OCI-LY3 (cell line): ENCODE measurements at regions not wholly inside any gene's neighbourhood (a gene's known extent, or its start where the extent isn't known, plus 50 kb on each side); places are given as distances from the start of the nearest gene placed in this dataset.

Source experiments
- H2AFZ ChIP-seq: fragments of 200-600, 300-600 bp; shearing (Covaris generic); 2 replicates; pipeline ENCODE4 v1.6.0; 2014; ENCODE audit warnings: antibody characterized with exemption, low read depth, low read length
- H3K27ac ChIP-seq: fragments of 200-600, 300-600 bp; sonication (generic); 2 replicates; pipeline ENCODE4 v1.5.1; 2014; ENCODE audit warnings: mild to moderate bottlenecking, low read length, moderate library complexity, mixed read lengths
- H3K27me3 ChIP-seq: fragments of 200-600, 300-600 bp; sonication (generic); 2 replicates; pipeline ENCODE4 v1.6.1; 2014; ENCODE audit warnings: low read depth, low read length, mixed read lengths
- H3K36me3 ChIP-seq: fragments of 200-600, 300-600 bp; sonication (generic); replicated peaks from 2 replicates; pipeline ENCODE3; 2014; ENCODE audit warnings: low read depth, low read length, mixed read lengths
- H3K4me1 ChIP-seq: fragments of 300-600, 200-600 bp; sonication (generic); 2 replicates; pipeline ENCODE4 v1.6.1; 2014; ENCODE audit warnings: low read length, mixed read lengths
- H3K4me2 ChIP-seq: fragments of 200-600, 300-600 bp; sonication (generic); 2 replicates; pipeline ENCODE4 v1.6.1; 2014; ENCODE audit warnings: low read length, mixed read lengths
- H3K4me3 ChIP-seq: fragments of 300-600, 200-600 bp; sonication (generic); 2 replicates; pipeline ENCODE4 v1.5.1; 2014; ENCODE audit warnings: antibody characterized with exemption, mild to moderate bottlenecking, low read length, moderate library complexity
- H3K79me2 ChIP-seq: fragments of 300-600, 200-600 bp; shearing (Covaris generic); 2 replicates; pipeline ENCODE4 v1.6.1; 2014; ENCODE audit warnings: mild to moderate bottlenecking, low read length, mixed read lengths
- H3K9ac ChIP-seq: fragments of 300-600, 200-600 bp; shearing (Covaris generic); 2 replicates; pipeline ENCODE4 v1.6.0; 2014; ENCODE audit warnings: mild to moderate bottlenecking, low read length, moderate library complexity
- H3K9me3 ChIP-seq: fragments of 200-600, 300-600 bp; shearing (Covaris generic); 2 replicates; pipeline ENCODE4 v1.6.1; 2014; ENCODE audit warnings: low read length, mixed read lengths; ENCODE audit not compliant: insufficient read depth
- H4K20me1 ChIP-seq: fragments of 200-600, 300-600 bp; sonication (generic); 2 replicates; pipeline ENCODE4 v1.6.1; 2016; ENCODE audit warnings: low read length, mixed read lengths; ENCODE audit not compliant: insufficient read depth
- EZH2phosphoT487 ChIP-seq: fragments of 200-600 bp; shearing (Covaris generic); IDR thresholded peaks from 2 replicates; pipeline ENCODE4 v1.6.1; 2018; ENCODE audit warnings: antibody characterized with exemption, mixed run types, low read depth
- TF ChIP-seq, protein P1 (sequence below): fragments of 200-600, 300-600 bp; sonication (generic); IDR thresholded peaks from 2 replicates; pipeline ENCODE4 v1.5.1; 2014; ENCODE audit warnings: antibody characterized with exemption, low read length, low read depth

DNA sequence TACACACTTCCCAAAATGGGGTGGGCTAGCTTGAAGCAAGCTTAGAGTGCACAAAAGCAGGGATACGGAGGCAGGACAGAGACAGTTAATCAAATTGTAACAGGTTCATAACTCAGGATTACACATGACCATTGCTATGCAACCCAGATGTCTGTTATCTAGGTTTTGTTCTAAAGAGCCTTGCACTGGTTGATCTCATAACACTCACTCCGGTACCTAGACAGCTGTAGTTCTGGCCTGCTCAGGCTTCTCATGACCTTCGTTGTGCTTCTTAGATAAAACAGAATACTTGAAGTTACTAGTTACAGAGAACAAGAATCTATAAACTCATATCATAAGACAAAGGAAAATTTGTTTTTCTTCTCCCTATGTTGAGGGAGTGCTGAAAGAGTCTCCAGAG, 983.4 kb downstream of the TMEM121 start:
- Histone ChIP-seq H3K9ac (no peak overlapping the region), H3K36me3 (no peaks in the 10 kb centered on the region), H3K79me2 (no peaks in the 10 kb centered on the region), H3K4me3 (no peak overlapping the region), H3K4me1 (no peaks in the 10 kb centered on the region), H2AFZ (no peak overlapping the region), H3K9me3 (no peaks in the 10 kb centered on the region), H3K27ac (no peak overlapping the region), H3K4me2 (no peak overlapping the region), H3K27me3 (peaks cover 84% of the 10 kb centered on the region), H4K20me1 (no peaks in the 10 kb centered on the region)
- TF ChIP-seq, protein P1, sequence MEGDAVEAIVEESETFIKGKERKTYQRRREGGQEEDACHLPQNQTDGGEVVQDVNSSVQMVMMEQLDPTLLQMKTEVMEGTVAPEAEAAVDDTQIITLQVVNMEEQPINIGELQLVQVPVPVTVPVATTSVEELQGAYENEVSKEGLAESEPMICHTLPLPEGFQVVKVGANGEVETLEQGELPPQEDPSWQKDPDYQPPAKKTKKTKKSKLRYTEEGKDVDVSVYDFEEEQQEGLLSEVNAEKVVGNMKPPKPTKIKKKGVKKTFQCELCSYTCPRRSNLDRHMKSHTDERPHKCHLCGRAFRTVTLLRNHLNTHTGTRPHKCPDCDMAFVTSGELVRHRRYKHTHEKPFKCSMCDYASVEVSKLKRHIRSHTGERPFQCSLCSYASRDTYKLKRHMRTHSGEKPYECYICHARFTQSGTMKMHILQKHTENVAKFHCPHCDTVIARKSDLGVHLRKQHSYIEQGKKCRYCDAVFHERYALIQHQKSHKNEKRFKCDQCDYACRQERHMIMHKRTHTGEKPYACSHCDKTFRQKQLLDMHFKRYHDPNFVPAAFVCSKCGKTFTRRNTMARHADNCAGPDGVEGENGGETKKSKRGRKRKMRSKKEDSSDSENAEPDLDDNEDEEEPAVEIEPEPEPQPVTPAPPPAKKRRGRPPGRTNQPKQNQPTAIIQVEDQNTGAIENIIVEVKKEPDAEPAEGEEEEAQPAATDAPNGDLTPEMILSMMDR = no peak
- TF ChIP-seq EZH2phosphoT487 = no peak

DNA sequence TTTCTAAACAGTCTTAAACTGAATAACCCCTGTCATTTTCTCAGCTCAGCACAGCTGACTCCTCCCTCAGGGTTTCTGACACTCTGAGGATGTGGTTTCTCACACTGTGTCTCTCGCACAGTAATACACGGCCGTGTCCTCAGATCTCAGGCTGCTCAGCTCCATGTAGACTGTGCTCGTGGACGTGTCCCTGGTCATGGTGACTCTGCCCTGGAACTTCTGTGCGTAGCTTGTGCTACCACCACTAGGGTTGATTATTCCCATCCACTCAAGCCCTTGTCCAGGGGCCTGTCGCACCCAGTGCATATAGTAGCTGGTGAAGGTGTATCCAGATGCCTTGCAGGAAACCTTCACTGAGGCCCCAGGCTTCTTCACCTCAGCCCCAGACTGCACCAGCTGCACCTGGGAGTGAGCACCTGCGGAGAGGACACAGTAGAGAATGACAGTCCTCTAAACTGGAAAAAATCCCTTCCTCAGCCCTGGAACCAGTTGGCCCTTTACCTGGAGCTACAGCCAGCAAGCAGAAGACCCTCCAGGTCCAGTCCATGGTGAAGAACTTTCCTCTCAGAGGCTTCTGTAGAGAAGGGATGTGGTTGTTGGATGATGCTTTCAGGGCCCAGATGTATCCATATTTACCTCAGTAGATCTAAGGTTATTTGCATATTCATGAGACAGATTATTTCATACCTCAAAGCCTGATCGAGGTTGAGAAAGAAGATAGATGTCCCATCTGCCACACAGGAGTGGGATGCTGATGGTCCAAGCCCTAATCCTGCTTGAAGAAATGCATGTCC, 984.8 kb downstream of the TMEM121 start:
- Histone ChIP-seq H3K79me2 (no peaks in the 10 kb centered on the region), H3K9me3 (no peaks in the 10 kb centered on the region), H2AFZ (no peak overlapping the region), H3K4me3 (no peak overlapping the region), H4K20me1 (no peaks in the 10 kb centered on the region), H3K36me3 (no peaks in the 10 kb centered on the region), H3K9ac (no peak overlapping the region), H3K4me1 (no peaks in the 10 kb centered on the region), H3K27me3 (peaks cover 81% of the 10 kb centered on the region), H3K4me2 (no peak overlapping the region), H3K27ac (no peak overlapping the region)
- no peak for TF ChIP-seq EZH2phosphoT487
- TF ChIP-seq, protein P1 = no peak

DNA sequence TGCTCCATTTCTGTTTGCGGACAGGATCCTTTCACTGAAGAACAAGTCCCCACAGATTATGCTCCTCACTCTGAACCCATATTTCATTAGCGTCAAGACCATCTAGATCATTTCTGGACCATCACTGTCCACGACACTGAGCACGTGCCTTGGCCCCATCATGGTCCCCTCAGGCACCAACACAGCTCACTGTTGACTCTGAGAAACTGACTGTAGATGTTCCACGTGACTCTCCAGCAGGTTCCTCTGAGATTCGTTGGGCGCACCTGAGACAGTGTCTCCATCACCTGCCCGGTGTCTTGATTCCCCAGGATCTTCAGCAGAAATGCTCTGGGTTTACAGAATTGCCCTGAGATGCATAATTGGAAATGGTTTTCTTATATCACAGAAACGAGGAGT, 985.4 kb downstream of the TMEM121 start:
- Histone ChIP-seq H3K9ac (no peak overlapping the region), H3K79me2 (no peaks in the 10 kb centered on the region), H3K9me3 (no peaks in the 10 kb centered on the region), H2AFZ (no peak overlapping the region), H4K20me1 (no peaks in the 10 kb centered on the region), H3K36me3 (no peaks in the 10 kb centered on the region), H3K4me3 (no peak overlapping the region), H3K27ac (no peak overlapping the region), H3K4me2 (no peak overlapping the region), H3K4me1 (no peaks in the 10 kb centered on the region), H3K27me3 (peaks cover 79% of the 10 kb centered on the region)
- no peak for TF ChIP-seq EZH2phosphoT487
- TF ChIP-seq, protein P1 = no peak

DNA sequence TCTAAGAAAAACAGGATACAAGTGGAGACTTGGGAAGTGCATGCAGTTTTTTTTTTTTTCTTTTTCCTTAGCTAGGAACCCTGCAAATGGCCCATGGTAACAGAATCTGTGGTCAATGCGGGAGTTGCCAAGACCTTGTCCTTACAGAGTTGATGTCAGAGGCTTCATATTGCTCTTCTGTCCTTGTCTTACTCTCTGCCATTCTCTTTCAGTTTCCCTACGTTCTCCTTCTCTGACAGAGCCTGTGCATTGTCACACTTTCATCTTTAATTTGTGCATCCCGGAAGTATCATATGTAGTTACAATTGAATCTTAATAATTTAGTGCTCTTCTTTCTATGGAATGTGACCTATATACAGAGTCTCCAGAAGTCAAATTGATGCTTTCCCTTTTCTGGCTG, 986.9 kb downstream of the TMEM121 start:
- H3K79me2 ChIP-seq = no peaks in the 10 kb centered on the region
- no peak for TF ChIP-seq EZH2phosphoT487
- TF ChIP-seq, protein P1 = no peak
- no peak overlapping the region for H3K4me2 ChIP-seq
- no peaks in the 10 kb centered on the region for H4K20me1 ChIP-seq
- no peaks in the 10 kb centered on the region for H3K36me3 ChIP-seq
- no peaks in the 10 kb centered on the region for H3K9me3 ChIP-seq
- H3K27ac ChIP-seq = no peak overlapping the region
- no peak overlapping the region for H3K9ac ChIP-seq
- no peak overlapping the region for H2AFZ ChIP-seq
- peaks cover 12% of the 10 kb centered on the region for H3K4me1 ChIP-seq
- no peak overlapping the region for H3K4me3 ChIP-seq
- H3K27me3 ChIP-seq = peaks cover 78% of the 10 kb centered on the region
